ENCODE measurements at regions not wholly inside any gene's neighbourhood (a gene's known extent, or its start where the extent isn't known, plus 50 kb on each side); places are given as distances from the start of the nearest gene placed in this dataset.

DNA sequence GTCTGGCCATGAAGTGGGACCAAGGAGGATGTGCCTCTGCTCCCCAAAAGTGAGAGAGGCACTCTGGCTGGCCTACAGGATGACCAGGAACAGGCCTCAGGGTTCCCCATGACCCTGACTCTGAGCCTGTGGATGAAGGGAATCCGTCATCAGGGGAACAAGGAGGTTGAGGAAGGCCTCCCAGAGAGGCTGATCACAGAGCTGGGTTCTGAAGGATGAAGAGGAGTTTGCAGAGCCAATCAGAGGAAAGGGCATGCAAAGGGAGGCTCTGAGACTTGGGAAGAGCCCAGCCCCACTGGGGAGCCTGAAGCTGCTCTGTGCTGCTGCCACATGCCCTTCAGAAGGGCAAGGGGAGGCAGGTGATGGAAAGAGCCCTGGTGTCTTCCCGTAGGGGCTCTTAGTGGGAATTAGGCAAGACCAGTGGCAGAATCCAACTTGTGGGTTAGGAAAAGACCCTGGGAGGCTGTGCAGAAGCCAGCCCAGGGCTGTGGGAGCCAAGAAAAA, 141.3 kb upstream of the ID2 start:
- TF ChIP-seq GATA3 (IDR thresholded peaks at IDR 0.05; ENCODE audit: borderline replicate concordance), result no peak
- TF ChIP-seq POLR2A (IDR thresholded peaks at IDR 0.05; ENCODE audit: low read length), result no peak
- no peak for TF ChIP-seq POLR2AphosphoS2 (conservative IDR thresholded peaks at IDR 0.05; ENCODE audit: low read length)
- TF ChIP-seq, protein P1, sequence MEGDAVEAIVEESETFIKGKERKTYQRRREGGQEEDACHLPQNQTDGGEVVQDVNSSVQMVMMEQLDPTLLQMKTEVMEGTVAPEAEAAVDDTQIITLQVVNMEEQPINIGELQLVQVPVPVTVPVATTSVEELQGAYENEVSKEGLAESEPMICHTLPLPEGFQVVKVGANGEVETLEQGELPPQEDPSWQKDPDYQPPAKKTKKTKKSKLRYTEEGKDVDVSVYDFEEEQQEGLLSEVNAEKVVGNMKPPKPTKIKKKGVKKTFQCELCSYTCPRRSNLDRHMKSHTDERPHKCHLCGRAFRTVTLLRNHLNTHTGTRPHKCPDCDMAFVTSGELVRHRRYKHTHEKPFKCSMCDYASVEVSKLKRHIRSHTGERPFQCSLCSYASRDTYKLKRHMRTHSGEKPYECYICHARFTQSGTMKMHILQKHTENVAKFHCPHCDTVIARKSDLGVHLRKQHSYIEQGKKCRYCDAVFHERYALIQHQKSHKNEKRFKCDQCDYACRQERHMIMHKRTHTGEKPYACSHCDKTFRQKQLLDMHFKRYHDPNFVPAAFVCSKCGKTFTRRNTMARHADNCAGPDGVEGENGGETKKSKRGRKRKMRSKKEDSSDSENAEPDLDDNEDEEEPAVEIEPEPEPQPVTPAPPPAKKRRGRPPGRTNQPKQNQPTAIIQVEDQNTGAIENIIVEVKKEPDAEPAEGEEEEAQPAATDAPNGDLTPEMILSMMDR (IDR thresholded peaks at IDR 0.05), result no peak
- no peak for TF ChIP-seq ZFP36 (IDR thresholded peaks at IDR 0.05; ENCODE audit: borderline replicate concordance, partially characterized antibody)
- no peak for TF ChIP-seq CEBPB (IDR thresholded peaks at IDR 0.05)
- no peak for TF ChIP-seq RARB (CRISPR knock-in tag; IDR thresholded peaks at IDR 0.05)
- no peak for TF ChIP-seq EP300 (IDR thresholded peaks at IDR 0.05)
- TF ChIP-seq KDM1A (IDR thresholded peaks at IDR 0.05; ENCODE audit: low read depth), result no peak
- TF ChIP-seq FOSL2 (IDR thresholded peaks at IDR 0.05), result no peak
- no peak for TF ChIP-seq FOSL2 (CRISPR knock-in tag; IDR thresholded peaks at IDR 0.05)
- TF ChIP-seq, protein P2, sequence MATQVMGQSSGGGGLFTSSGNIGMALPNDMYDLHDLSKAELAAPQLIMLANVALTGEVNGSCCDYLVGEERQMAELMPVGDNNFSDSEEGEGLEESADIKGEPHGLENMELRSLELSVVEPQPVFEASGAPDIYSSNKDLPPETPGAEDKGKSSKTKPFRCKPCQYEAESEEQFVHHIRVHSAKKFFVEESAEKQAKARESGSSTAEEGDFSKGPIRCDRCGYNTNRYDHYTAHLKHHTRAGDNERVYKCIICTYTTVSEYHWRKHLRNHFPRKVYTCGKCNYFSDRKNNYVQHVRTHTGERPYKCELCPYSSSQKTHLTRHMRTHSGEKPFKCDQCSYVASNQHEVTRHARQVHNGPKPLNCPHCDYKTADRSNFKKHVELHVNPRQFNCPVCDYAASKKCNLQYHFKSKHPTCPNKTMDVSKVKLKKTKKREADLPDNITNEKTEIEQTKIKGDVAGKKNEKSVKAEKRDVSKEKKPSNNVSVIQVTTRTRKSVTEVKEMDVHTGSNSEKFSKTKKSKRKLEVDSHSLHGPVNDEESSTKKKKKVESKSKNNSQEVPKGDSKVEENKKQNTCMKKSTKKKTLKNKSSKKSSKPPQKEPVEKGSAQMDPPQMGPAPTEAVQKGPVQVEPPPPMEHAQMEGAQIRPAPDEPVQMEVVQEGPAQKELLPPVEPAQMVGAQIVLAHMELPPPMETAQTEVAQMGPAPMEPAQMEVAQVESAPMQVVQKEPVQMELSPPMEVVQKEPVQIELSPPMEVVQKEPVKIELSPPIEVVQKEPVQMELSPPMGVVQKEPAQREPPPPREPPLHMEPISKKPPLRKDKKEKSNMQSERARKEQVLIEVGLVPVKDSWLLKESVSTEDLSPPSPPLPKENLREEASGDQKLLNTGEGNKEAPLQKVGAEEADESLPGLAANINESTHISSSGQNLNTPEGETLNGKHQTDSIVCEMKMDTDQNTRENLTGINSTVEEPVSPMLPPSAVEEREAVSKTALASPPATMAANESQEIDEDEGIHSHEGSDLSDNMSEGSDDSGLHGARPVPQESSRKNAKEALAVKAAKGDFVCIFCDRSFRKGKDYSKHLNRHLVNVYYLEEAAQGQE (IDR thresholded peaks at IDR 0.05), result no peak
